SK-N-SH treated with all-trans-retinoic acid at 6 μM for 48 hours (cell line): ENCODE measurements at regions not wholly inside any gene's neighbourhood (a gene's known extent, or its start where the extent isn't known, plus 50 kb on each side); places are given as distances from the start of the nearest gene placed in this dataset.
"Not testable (repeated sequence)": the region's sequence is repeated elsewhere in the genome, so short reads cannot be mapped to it uniquely, and the experiment has no call there.

Experiments
- ATAC-seq: fragments of 200-7000 bp; cut with Tn5 transposase; 3 replicates; pipeline ENCODE4 v1.9.1; 2020; ENCODE audit warnings: mild to moderate bottlenecking, moderate library complexity
- ARNTL ChIP-seq: fragments of 450-650 bp; formaldehyde crosslinking; IDR thresholded peaks from 2 replicates; pipeline ENCODE4 v1.5.0; 2020; ENCODE audit warnings: low read depth, mild to moderate bottlenecking, moderate library complexity, borderline replicate concordance
- BACH2 ChIP-seq: fragments of 250-450 bp; sonication (Bioruptor Pico); IDR thresholded peaks from 2 replicates; pipeline ENCODE4 v1.9.0; 2021; ENCODE audit warnings: mild to moderate bottlenecking, borderline replicate concordance
- CSDC2 ChIP-seq: fragments of 250-450 bp; sonication (Bioruptor Pico); IDR thresholded peaks from 2 replicates; pipeline ENCODE4 v1.5.0; 2020; ENCODE audit warnings: mild to moderate bottlenecking, moderate library complexity
- ESRRG ChIP-seq: fragments of 250-450 bp; sonication (Bioruptor Pico); IDR thresholded peaks from 2 replicates; pipeline ENCODE4 v1.6.1; 2021; ENCODE audit warnings: mild to moderate bottlenecking
- GLIS3 ChIP-seq: fragments of 250-450 bp; sonication (Bioruptor Pico); IDR thresholded peaks from 2 replicates; pipeline ENCODE4 v1.5.0; 2020; ENCODE audit warnings: mild to moderate bottlenecking, moderate library complexity
- ISL1 ChIP-seq: fragments of 250-450 bp; sonication (Bioruptor Pico); IDR thresholded peaks from 2 replicates; pipeline ENCODE4 v2.1.2; 2022; ENCODE audit warnings: mild to moderate bottlenecking, moderate library complexity
- OSR1 ChIP-seq: fragments of 250-450 bp; sonication (Bioruptor Pico); IDR thresholded peaks from 2 replicates; pipeline ENCODE4 v1.8.0; 2022; ENCODE audit warnings: moderate library complexity, mild to moderate bottlenecking, inconsistent platforms
- PPARA ChIP-seq: fragments of 250-450 bp; sonication (Bioruptor Pico); IDR thresholded peaks from 2 replicates; pipeline ENCODE4 v1.5.0; 2020; ENCODE audit warnings: mild to moderate bottlenecking, borderline replicate concordance
- RARB ChIP-seq: fragments of 250-450 bp; sonication (Bioruptor Pico); IDR thresholded peaks from 2 replicates; pipeline ENCODE4 v1.8.0; 2021; ENCODE audit warnings: mild to moderate bottlenecking, moderate library complexity
- SNAI2 ChIP-seq: fragments of 250-450 bp; sonication (Bioruptor Pico); IDR thresholded peaks from 2 replicates; pipeline ENCODE4 v1.5.0; 2020; ENCODE audit warnings: mild to moderate bottlenecking, moderate library complexity
- TCF4 ChIP-seq: fragments of 250-450 bp; sonication (Bioruptor Pico); IDR thresholded peaks from 2 replicates; pipeline ENCODE4 v1.8.0; 2021; ENCODE audit warnings: mild to moderate bottlenecking, moderate library complexity, borderline replicate concordance
- TOX ChIP-seq: fragments of 250-450 bp; sonication (Bioruptor Pico); IDR thresholded peaks from 2 replicates; pipeline ENCODE4 v1.8.0; 2021; ENCODE audit warnings: mild to moderate bottlenecking, moderate library complexity, borderline replicate concordance
- TSHZ2 ChIP-seq: fragments of 250-450 bp; sonication (Bioruptor Pico); IDR thresholded peaks from 2 replicates; pipeline ENCODE4 v1.5.0; 2020; ENCODE audit warnings: mild to moderate bottlenecking, moderate library complexity
- ZC3H10 ChIP-seq: fragments of 250-450 bp; sonication (Bioruptor Pico); IDR thresholded peaks from 2 replicates; pipeline ENCODE4 v1.5.1; 2021; ENCODE audit warnings: mild to moderate bottlenecking, moderate library complexity
- ZFP3 ChIP-seq: fragments of 250-450 bp; sonication (Bioruptor Pico); IDR thresholded peaks from 2 replicates; pipeline ENCODE4 v1.5.0; 2020; ENCODE audit warnings: mild to moderate bottlenecking, moderate library complexity
- ZFP30 ChIP-seq: fragments of 450-650 bp; formaldehyde crosslinking; IDR thresholded peaks from 2 replicates; pipeline ENCODE4 v1.5.0; 2022; ENCODE audit warnings: mild to moderate bottlenecking, moderate library complexity
- ZNF70 ChIP-seq: fragments of 450-650 bp; formaldehyde crosslinking; IDR thresholded peaks from 2 replicates; pipeline ENCODE4 v1.5.0; 2020; ENCODE audit warnings: mild to moderate bottlenecking, moderate library complexity
- TF ChIP-seq, protein P1 (sequence below): fragments of 250-450 bp; sonication (Bioruptor Pico); IDR thresholded peaks from 2 replicates; pipeline ENCODE4 v1.8.0; 2020; ENCODE audit warnings: mild to moderate bottlenecking, moderate library complexity, borderline replicate concordance
- TF ChIP-seq, protein P2 (sequence below): fragments of 250-450 bp; sonication (Bioruptor Pico); IDR thresholded peaks from 2 replicates; pipeline ENCODE4 v1.8.0; 2021; ENCODE audit warnings: low read depth, mild to moderate bottlenecking, moderate library complexity, borderline replicate concordance

DNA sequence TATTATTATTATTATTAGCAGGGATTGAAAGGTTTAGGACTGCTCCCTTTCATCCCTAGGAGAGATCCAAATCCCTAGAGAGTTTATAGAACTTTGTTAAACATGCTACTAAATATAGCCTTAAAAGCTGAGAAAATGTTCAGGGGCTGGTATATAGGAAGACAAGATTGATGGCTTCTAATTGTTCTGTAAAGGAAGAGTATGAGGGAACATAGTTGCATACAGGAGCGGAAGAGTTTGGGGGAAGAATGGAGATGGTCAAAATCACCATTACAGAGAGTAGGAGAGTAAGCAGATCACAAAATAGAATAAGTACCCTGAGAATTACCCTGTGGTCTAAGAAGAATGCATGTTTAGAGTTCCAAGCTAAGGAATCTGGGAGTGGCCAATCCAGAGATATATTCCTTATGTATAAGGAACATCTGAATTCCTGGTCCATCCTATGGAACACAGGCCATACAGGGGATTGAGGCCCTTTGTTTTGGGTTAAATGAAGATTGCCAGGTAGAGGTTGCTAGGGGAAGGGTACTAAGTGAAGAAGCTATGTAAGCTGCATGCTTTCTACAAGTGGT, 158.0 kb upstream of the APC start (continued):
- TF ChIP-seq, protein P1, sequence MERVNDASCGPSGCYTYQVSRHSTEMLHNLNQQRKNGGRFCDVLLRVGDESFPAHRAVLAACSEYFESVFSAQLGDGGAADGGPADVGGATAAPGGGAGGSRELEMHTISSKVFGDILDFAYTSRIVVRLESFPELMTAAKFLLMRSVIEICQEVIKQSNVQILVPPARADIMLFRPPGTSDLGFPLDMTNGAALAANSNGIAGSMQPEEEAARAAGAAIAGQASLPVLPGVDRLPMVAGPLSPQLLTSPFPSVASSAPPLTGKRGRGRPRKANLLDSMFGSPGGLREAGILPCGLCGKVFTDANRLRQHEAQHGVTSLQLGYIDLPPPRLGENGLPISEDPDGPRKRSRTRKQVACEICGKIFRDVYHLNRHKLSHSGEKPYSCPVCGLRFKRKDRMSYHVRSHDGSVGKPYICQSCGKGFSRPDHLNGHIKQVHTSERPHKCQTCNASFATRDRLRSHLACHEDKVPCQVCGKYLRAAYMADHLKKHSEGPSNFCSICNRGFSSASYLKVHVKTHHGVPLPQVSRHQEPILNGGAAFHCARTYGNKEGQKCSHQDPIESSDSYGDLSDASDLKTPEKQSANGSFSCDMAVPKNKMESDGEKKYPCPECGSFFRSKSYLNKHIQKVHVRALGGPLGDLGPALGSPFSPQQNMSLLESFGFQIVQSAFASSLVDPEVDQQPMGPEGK (CRISPR knock-in tag) = no peak
- TF ChIP-seq ESRRG (CRISPR knock-in tag) (no peak), RARB (no peak), CSDC2 (no peak), SNAI2 (CRISPR knock-in tag) (no peak)

GRCh38 chr5:112581811-112582320, 155.8 kb upstream of the APC start:
- no peak for TF ChIP-seq ZFP30 (CRISPR knock-in tag)
- no peak for TF ChIP-seq ARNTL
- no peak for TF ChIP-seq ESRRG (CRISPR knock-in tag)
- no peak for TF ChIP-seq SNAI2 (CRISPR knock-in tag)
- TF ChIP-seq ISL1 (CRISPR knock-in tag) = no peak
- TF ChIP-seq TCF4 (CRISPR knock-in tag) = no peak
- TF ChIP-seq TSHZ2 (CRISPR knock-in tag) = no peak
- no peak for TF ChIP-seq ZFP3 (CRISPR knock-in tag)
- TF ChIP-seq, all 23 proteins: peak for 0
- no peak for ATAC-seq

- ATAC-seq = no peak
- TF ChIP-seq ZNF70 (CRISPR knock-in tag) = no peak
- no peak for TF ChIP-seq CSDC2
- TF ChIP-seq ZC3H10 = no peak
- TF ChIP-seq BACH2 = no peak
- TF ChIP-seq PPARA (CRISPR knock-in tag) = no peak
Observed at GRCh38 chr5:112583166-112583565, 154.5 kb upstream of the APC start.

GRCh38 chr5:112584781-112585180, 152.9 kb upstream of the APC start:
- no peak for ATAC-seq
- TF ChIP-seq, protein P2, sequence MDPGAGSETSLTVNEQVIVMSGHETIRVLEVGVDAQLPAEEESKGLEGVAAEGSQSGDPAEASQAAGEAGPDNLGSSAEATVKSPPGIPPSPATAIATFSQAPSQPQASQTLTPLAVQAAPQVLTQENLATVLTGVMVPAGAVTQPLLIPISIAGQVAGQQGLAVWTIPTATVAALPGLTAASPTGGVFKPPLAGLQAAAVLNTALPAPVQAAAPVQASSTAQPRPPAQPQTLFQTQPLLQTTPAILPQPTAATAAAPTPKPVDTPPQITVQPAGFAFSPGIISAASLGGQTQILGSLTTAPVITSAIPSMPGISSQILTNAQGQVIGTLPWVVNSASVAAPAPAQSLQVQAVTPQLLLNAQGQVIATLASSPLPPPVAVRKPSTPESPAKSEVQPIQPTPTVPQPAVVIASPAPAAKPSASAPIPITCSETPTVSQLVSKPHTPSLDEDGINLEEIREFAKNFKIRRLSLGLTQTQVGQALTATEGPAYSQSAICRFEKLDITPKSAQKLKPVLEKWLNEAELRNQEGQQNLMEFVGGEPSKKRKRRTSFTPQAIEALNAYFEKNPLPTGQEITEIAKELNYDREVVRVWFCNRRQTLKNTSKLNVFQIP = no peak
- TF ChIP-seq RARB = no peak
- no peak for TF ChIP-seq SNAI2 (CRISPR knock-in tag)
- no peak for TF ChIP-seq TOX (CRISPR knock-in tag)
- no peak for TF ChIP-seq ZNF70 (CRISPR knock-in tag)
- no peak for TF ChIP-seq ZFP30 (CRISPR knock-in tag)
- no peak for TF ChIP-seq TCF4 (CRISPR knock-in tag)
- TF ChIP-seq GLIS3 (CRISPR knock-in tag) = no peak

- TF ChIP-seq GLIS3 (CRISPR knock-in tag) (no peak), OSR1 (CRISPR knock-in tag) (no peak), TOX (CRISPR knock-in tag) (no peak)
- TF ChIP-seq, protein P1 (CRISPR knock-in tag) = no peak
- TF ChIP-seq, all 23 proteins: peak for 0
- ATAC-seq = no peak
Observed at GRCh38 chr5:112586596-112587062, 151.1 kb upstream of the APC start.

GRCh38 chr5:112590858-112591257, 146.8 kb upstream of the APC start:
- ATAC-seq = not testable (repeated sequence)
